CD1c-positive myeloid dendritic cell (primary cell): ENCODE measurements at regions not wholly inside any gene's neighbourhood (a gene's known extent, or its start where the extent isn't known, plus 50 kb on each side); places are given as distances from the start of the nearest gene placed in this dataset.
A peak's percentile ranks its signal among the peaks of the same experiment; 100 is the strongest.
"Not testable (repeated sequence)": the region's sequence is repeated elsewhere in the genome, so short reads cannot be mapped to it uniquely, and the experiment has no call there.

Experiments
- DNase-seq: peaks from one replicate; pipeline ENCODE4 v3.0.0-alpha.2; 2016; ENCODE audit errors: extremely low spot score

GRCh38 chr20:17873410-17874270 lies 95.0 kb downstream of the SNX5 start:
- peak; percentile 32 for DNase-seq

DNA sequence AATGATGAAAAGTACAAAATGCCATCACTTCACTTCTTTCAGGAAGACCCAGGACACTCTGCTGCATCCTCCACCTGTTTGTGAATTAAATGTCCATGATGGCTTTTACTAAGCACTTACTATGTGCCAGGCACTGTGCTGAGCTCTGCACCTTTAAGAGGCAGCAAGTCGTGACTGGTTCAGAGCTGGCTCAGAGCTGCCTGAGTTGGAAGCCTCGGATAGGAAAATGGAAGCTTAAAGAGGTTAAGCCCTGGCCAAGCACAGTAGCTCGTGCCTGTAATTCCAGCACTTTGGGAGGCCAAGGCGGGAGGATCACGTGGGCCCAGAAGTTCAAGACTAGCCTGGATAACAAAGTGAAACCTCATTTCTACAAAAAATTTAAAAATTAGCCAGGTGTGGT lies 95.6 kb downstream of the SNX5 start:
- no peak for DNase-seq

GRCh38 chr20:17872434-17872833 lies 96.2 kb downstream of the SNX5 start:
- DNase-seq, result no peak

DNA sequence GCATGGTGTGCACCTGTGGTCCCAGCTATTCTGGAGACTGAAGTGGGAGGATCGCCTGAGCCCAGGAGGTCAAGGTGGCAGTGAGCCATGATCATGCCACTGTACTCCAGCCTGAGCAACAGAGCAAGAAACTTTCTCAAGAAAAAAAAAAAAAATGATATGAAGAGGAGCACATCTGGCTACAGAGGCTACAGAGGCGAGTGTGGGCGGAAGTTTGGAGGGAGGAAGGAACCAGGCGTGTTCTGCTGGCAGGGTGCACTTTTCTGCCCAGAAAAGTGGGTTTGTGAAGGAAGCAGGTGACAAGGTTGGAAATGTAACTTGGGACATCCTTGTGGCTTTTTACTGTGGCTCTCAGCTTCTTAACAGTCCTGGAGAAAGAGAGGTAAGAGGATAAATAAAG lies 96.7 kb downstream of the SNX5 start:
- peak; percentile 42 for DNase-seq

DNA sequence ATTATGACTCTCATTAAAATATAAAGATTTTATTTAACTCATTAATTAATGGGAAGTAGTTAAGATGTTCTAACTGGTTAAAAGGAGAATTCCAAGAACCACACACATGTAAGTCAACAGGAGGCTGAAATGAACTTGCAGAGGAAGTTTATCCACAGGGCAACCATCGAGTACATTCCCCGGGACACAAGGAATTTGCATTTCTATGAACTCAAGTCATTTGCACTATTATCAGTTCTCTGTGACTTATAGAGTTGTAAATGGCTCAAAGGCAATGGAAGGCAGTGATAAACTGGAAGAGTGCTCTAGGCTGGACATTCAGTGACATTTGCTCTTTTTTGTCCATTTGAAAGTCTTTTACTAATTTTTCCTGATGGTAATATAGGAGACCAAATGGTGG lies 97.4 kb downstream of the SNX5 start:
- DNase-seq, result no peak

DNA sequence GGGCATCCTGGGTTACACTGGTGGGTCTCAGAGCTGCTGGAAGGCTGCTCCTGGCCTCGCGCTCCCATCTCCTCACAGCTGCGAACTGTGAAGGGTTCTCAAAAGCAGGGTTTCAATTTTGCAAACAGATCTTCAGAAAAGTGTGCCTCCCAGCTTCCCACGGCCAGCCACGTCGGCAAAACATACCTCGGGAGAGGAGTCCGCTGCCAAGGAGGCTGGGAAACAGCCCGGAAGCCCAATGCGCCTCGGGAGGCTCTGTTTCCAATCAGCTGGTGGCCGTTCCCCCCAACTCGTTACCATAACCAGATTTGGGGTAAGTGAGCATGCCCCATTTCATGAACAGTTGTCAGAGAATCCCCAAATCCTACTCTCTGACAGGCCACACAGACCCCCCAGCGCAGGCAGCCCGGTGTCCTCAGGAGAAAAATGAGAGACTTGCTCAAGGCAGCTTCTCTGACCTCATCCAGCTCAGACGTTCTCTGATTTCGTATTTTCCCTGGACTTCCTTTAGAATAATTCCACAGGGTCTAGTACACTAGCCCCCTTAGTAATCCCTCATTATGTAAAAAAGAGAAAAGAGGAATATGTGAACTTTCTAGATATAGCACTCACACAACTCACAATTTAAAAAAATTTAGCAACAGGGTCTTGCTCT lies 98.4 kb downstream of the SNX5 start:
- no peak for DNase-seq

DNA sequence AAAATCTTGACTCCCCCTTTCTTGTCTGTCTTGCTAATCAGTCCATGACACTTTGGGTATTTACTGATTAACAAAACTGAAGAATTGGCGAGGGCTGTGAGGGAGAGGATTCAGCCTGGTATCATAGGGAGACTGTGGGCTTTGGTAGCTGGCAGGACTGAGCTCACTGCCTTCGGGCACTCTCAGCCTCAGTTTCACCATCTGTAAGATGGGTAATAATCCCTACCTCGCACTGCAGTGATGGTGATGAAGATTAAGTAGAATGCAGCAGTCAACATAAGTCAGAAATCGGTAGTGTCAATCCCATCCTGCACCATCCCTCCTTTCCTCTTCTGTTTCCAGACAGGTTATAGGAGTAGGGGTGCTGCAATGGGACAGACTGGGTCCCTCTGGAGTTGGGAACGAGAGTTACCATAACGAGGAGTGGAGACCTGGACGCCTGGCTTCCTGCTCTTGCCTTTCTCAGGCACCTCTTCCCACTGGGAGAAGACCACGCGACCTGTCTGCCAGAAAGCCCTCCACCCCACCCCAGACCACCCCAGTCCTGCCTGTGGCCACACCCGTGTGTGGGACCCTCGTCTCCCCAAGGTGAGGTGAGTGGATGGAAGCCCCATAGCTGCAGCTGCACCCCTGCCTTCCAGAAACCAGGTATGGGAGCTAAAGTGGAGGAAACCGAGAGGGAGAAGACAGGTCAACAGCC lies 99.1 kb downstream of the SNX5 start:
- no peak for DNase-seq

DNA sequence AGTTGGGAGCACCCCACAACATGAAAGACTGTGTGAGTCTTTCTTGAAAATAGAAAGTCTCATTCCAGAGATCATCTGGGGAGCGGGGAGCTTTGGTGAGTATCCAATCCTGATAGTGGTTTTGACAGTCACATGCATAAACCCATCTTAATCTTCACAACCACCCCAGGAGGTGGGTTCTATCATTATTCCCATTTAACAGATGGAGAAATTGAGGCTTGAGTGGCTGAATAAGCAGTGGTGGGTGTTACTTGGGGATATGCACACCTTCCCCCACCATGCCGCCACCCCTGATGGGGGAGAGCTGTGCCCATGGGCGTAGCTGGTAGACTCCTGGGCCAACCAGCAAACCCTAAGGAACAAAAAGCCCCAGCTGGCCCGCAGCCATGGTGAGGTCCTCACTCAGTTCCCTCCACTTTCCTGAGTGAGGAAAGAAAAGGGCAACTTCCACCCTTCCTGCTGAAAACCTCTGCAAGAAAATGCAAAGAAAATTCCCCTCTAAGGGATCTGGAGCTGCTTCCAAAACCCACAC lies 99.8 kb downstream of the SNX5 start:
- no peak for DNase-seq

GRCh38 chr20:17868151-17868550 lies 100.4 kb downstream of the SNX5 start:
- no peak for DNase-seq

GRCh38 chr20:17867131-17867925 lies 101.3 kb downstream of the SNX5 start:
- no peak for DNase-seq

GRCh38 chr20:17866234-17867001 lies 102.2 kb downstream of the SNX5 start:
- DNase-seq, result no peak

DNA sequence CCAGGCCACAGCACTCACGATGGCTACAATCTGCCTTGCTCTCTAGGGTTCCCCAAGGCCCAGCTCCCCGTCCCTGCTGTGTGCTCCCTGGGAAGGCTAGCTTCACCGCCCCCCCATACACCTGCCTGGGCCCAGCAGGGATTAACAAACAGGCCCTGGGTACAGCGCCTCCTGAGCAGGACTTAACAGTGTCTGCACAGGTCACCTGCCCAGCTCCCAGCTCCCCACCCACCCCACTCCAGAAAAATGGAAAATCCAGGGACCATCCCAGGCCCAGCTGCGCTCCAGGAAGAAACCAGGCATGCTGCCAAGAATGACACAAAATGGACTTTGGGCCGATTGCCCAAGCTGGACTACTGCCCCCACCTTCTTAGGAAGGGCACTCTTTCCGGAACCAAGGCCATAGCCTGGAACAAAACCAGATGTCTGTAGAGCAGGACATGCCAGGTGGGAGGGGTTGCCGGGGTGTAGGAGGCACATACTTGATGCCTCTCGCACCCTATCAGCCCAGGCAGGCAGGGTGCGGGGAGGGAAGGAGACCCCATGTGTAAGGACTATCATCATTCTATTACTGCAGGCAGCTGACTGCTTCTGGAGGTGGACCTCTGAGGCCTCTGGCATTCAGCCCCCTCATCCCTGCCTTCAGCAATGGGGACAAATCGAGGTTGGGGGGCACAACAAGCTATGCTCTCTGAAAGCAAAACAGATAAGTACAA lies 104.9 kb downstream of the SNX5 start:
- DNase-seq, result no peak

DNA sequence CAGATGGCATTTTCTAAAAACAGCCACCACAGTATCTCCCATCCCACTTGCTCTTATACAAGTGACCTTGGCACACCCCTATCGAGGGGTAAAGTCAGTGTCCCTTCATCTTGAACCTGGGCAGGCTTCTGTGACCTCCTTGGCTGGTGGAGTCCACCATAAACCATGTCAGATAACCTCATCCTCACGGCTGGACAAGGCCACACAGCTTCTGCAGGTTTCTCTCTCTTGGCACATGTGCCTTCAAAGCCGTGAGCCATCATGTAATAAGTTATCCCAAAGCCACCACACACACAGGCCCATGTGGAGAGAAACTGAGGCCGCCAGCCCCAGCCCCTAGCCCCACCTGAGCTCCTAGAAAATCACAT lies 105.4 kb downstream of the SNX5 start:
- DNase-seq, result no peak

DNA sequence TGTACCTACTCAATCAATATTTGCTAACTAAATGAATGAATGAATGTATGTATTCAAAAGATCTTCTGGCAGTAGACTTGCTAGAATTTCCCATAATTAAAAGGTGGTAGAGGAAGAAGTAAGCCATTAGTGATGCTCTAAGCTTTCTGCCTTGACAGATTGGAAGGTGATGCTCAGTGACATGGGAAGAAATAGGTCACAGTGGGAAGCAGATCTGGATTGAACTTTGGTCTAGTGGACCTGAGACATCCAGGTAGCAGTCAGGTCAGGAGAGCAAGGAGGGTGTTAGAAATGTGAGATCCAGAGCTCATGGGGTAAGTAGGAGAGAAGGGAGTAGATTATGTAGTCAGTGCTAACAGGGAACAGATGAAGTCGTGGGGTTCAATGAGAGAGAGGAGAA lies 106.4 kb downstream of the SNX5 start:
- no peak for DNase-seq

DNA sequence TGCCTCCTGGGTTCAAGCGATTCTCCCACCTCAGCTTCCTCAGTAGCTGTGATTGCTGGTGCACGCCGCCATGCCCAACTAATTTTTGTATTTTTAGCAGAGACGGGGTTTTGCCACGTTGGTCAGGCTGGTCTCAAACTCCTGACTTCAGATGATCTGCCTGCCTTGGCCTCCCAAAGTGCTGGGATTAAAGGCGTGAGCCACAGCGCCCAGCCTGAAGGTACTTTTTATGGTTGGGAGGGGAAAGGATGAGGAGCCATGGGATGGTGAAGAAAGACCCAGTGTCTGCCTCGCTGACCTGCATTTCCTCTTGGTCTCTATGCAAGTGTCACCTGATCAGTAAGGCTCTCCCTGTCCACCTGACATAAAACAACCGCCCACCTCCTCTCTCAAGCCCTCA lies 107.0 kb downstream of the SNX5 start:
- not testable (repeated sequence) for DNase-seq

- peak; percentile 85 for DNase-seq
Measured at GRCh38 chr20:17860301-17861197, 108.0 kb downstream of the SNX5 start.

- no peak for DNase-seq
Measured at GRCh38 chr20:17859616-17860232, 108.9 kb downstream of the SNX5 start.

GRCh38 chr20:17859002-17859615 lies 109.5 kb downstream of the SNX5 start:
- no peak for DNase-seq
